COLO829 (cell line): ENCODE measurements at regions not wholly inside any gene's neighbourhood (a gene's known extent, or its start where the extent isn't known, plus 50 kb on each side); places are given as distances from the start of the nearest gene placed in this dataset.
"Not testable (repeated sequence)": the region's sequence is repeated elsewhere in the genome, so short reads cannot be mapped to it uniquely, and the experiment has no call there.

ENCODE experiments used
- DNase-seq: peaks from one replicate; pipeline ENCODE4 v3.0.0; 2012; ENCODE audit warnings: low spot score

- no peak for DNase-seq
Observed at GRCh38 chr6:11427091-11427722, 110.3 kb upstream of the TMEM170B start.

DNA sequence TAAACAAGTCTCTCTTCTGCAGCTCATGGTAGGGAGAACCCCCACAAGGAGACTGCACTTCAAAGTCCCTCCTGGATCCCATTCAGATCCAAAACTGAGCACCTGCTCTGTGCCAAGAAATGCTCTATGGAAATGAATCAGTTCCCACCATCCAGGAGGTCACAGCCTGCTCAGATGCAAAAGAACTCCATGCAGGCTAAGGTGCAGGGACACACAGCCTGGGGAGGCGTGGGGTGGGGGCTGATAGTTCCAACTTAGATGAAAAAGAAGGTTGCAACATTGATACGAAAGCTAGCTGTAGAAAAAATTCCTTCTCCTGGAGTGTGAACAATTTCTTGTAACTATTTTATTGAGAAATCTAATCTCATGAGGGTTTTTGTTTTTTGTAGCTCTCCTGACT is 111.0 kb upstream of the TMEM170B start:
- DNase-seq: no peak

- DNase-seq: no peak
Observed at GRCh38 chr6:11425876-11426275, 111.7 kb upstream of the TMEM170B start.

DNA sequence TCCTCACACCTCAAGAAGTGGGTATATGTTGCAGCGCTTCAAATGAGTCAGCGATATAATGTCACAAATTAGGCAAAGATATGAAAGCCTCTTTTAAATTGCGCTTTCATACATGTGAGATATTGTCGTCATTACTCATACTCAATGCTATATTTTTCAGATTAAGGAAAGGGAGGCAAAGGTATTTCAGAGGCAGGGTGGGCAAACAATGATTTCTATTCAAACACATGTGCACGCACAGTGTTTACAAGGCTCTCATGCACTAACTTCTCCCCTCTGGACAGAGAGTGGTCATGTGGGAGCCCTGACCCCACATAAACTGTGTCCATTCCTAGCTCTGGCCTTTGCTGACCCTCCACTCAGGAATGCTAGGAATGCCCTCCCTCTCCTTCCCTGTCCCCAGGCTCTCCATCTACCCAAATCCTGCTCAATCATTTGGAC is 112.1 kb upstream of the TMEM170B start:
- DNase-seq: peak; percentile 78

DNA sequence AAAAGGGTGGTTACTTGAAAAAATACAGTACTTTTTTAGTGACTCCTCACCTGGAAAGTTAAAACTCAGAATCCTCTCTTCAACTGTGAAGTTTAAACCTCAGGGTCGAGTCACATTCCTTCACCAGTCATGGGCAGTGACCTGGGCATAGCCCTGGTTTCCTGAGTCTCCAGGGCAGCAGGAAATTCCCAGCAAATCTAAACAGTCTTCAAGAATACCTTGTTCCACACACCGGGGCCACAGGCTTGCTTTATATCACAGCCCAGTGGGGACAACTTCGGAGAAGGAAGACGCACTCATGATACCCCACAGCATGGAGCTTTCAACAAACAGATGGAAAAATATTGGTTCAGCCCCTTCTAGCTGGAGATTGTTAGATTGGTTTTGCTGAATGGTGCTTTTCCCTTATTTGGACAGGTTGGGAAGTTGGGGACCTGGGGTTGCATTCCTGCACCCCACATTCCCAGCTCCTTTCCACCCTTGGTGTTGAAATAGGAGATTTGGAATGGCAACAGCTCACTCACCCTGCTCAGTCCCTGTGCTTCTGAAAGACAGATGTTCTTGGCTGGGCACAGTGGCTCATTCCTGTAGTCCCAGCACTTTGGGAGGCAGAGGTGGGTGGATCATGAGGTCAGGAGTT is 113.0 kb upstream of the TMEM170B start:
- DNase-seq: no peak

- no peak for DNase-seq
Observed at GRCh38 chr6:11423667-11424066, 113.9 kb upstream of the TMEM170B start.

DNA sequence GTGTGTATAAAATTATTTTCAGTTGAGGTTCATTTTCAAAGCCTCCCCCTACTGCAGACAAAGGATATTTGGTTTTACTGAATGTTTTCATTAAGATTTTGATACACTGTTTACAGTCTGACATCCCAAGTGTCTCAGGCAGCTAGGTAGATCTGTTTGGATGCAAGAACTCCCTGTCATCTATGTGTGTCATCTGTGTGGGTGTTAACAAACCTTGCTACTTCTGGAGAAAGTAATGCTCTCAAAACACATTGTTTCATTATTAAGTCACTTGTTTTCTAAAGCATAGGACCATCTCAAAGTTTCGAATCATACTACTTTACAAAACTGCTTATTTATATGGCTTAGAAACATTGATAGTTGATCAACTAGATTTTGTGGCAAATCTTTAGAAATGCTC is 114.5 kb upstream of the TMEM170B start:
- no peak for DNase-seq

DNA sequence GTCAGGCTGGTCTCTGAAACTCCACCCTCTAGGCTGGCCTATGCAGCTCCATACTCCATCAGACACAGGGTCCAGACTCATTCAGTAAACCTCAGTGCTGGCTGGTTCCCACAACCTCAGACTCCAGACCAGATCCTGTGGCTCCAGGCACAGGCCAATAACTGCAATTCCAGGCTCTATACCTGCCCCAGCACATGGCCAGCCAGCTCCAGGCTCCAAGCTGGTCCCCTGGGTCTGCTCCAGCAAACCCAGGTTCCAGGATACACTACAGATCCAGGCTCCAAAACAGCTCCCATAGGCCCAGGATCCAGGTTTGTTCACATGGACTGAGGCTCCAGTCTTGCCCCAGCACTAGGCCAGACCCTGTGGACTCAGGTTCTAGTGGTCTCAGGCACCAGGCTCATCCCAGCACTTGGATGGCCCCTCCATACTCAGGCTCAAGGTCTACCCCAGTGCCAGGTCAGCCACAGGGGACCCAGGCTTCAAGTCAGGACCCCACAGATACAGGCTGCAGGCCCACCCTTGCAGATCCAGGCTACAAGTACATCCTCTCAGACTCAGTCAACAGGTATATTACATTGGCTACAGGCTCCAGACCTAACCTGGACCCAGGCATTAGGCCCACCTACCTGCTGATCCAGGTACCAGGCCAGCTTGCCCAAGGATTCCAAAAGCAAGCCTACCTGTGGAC is 117.6 kb upstream of the TMEM170B start:
- no peak for DNase-seq

DNA sequence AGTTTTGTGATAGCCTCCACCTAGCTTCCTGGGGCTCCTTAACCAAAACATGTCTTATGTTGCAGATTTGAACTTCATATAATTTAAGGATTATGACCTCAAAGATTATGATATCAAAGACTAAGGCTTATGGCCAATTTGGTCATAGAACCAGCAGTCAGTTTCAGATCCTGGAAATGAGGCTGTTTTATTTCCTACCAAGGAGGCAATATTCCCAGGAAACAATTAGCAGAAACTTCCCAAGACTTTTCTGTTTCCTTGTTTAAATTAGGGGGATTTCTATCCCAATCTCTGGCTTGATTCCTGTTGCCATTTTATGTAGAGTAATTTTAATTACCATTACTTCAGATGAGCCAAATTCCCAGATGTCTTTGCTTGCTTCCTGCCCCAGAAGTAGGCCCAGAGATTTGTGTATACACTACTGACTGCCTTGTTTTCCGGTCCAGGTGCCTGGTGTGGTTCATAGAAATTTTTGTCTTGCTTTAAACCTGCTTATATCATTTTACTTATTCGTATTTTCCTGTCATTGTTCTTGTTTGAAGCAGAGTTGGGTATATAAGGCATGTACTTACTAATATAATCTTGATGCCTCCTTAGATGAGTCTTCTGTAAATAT is 119.2 kb upstream of the TMEM170B start:
- no peak for DNase-seq

DNA sequence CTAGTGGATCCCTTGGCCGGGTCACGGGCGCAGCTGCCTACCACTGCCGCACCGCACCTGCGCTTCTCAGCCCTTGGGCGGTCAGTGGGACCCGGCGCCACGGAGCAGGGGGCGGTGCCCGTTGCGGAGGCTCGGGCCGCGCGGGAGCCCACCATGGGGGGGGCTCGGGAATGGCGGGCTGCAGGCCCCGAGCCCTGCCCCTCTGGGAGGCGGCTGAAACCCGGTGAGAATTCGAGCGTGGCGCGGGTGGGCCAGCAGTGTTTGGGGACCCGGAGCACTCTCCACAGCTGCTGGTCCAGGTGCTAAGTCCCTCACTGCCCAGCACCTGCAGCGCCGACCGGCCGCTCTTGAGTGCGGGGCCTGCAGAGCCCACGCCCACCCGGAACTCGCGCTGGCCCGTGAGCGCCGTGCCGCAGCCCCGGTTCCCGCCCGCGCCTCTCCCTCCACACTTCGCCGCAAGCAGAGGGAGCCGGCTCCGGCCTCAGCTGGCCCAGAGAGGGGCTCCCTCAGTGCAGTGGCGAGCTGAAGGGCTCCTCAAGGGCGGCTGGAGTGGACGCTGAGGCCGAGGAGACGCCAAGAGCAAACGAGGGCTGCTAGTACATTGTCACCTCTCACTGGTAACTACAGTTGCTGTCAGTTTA is 120.5 kb upstream of the TMEM170B start:
- no peak for DNase-seq

DNA sequence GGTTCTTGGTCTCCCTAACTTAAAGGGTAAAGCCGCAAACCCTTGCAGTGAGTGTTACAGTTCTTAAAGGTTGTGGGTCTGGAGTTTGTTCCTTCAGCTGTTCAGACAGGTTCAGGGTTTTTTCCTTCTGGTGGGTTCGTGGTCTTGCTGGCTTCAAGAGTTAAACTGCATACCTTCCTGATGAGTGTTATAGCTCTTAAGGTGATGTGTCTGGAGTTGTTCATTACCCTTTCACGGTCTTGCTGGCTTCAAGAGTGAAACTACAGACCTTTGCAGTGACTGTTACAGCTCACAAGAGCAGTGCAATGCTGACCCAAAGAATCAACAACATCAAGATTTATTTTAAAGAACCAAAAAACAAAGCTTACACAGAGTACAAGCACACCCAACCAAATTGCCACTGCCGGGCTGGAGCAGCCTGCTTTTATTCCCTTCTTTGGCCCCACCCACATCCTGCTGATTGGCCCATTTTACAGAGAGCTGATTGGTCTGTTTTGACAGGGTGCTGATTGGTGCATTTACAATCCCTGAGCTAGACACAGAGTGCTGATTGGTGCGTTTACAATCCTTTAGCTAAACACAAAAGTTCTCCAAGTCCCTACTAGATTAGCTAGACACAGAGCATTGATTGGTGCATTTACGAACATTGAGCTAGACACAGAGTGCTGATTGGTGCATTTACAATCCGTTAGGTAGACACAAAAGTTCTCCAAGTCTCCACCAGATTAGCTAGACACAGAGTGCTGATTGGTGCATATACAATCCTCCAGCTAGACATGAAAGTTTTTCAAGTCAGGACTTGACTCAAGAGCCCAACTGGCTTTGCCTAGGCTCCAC is 121.2 kb upstream of the TMEM170B start:
- not testable (repeated sequence) for DNase-seq

DNA sequence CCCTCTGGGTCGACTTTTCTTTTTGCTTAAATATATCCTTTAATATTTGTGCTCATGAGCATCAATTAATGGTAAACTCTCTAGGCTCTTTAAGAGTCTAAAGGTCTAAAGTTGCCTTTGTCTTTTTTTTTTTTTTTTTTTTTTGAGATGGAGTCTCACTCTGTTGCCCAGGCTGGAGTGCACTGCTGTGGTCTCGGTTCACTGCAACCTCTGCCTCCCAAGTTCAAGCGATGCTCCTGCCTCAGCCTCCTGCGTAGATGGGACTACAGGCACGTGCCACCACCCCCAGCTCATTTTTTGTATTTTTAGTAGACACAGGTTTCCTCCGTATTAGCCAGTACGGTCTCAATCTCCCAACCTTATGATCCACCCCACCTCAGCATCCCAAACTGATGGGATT is 122.0 kb upstream of the TMEM170B start:
- no peak for DNase-seq

GRCh38 chr6:11414176-11414963 is 123.2 kb upstream of the TMEM170B start:
- DNase-seq: no peak

- DNase-seq: no peak
Observed at GRCh38 chr6:11413728-11414127, 123.8 kb upstream of the TMEM170B start.

- no peak for DNase-seq
Observed at GRCh38 chr6:11413117-11413687, 124.3 kb upstream of the TMEM170B start.

DNA sequence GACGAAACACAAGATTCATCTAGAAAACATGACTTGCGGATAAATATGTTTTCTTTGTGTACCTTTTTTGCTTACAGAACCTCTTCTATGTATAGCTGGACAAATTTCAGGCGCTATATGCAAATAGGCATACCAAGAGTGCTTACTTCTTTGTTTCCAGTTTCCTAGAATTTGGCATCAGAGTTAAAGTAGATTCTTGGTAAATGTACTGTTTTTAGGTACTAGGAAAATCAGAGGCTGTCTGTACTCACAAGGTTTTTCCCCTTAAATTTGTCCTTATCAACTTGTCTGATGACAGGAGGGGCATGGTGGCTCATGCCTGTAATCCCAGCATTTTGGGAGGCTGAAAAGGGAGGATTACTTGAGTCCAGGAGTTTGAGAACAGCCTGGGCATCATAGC is 124.9 kb upstream of the TMEM170B start:
- no peak for DNase-seq

DNA sequence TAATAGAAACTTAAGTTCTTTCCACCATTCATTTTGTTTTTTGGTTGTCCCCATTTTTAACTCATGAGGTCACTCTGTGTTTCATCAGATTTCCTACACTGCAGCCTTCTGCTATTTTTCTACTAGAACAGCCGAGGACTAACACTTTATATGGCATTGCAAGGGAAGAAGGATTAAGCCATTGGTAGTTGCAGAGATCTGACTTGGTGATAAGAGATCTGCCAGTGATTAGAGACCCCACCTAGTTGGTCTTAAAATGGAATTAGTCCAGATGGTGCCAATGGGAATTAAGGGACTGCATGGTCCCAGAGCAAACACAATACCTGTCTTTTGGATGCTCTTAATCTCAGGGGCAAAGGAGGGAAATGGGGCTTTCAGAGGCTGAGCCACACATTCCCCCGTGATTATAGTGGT is 125.5 kb upstream of the TMEM170B start:
- no peak for DNase-seq

- no peak for DNase-seq
Observed at GRCh38 chr6:11411593-11411992, 126.0 kb upstream of the TMEM170B start.

DNA sequence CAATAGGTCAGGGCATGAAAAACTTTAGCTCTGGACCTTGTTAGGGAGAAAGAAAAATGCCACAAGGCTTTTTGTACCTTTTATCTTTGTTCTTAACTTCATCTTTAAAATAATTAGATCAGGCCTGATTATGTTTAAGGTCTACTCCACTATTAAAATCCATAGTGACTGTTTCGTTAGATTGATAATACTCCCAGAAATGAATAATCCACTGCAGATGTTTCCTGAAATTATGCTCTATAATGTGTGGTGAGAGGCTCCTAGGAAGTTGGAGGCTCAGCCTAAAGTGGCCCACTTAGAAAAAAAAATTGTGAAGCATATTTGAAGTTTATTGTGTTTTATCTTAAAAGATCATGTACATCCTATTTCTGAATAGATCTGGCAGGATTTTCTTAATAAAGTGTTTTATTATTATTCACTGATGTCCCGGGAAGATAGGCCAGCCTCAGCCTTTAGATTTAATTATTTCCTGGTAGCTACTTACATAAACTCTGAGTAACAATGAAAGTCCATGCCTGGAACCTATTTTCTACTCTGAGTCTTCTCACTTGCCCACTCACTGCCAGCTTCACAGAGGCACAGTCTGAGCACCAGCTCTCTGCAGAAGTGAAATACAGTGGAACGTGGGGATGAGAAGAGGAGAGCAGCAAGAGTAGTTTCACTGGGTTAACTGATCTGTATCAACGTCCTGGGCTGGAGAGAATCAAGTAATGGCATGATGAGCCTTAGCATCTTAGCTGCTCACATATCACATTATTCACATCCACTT is 126.8 kb upstream of the TMEM170B start:
- no peak for DNase-seq

GRCh38 chr6:11409371-11409770 is 128.2 kb upstream of the TMEM170B start:
- no peak for DNase-seq
